SK-N-SH (cell line): ENCODE measurements at regions not wholly inside any gene's neighbourhood (a gene's known extent, or its start where the extent isn't known, plus 50 kb on each side); places are given as distances from the start of the nearest gene placed in this dataset.

Experiments used
- CTCF ChIA-PET: fragments of 300-600, 350-600 bp; formaldehyde crosslinking; extraction: SDS; loops from one replicate; lab custom pipeline; 2021; lab: Yijun Ruan, JAX
- POLR2A ChIA-PET: fragments of 350-600 bp; sonication (Branson Sonifier 250); formaldehyde crosslinking; extraction: SDS; loops from one replicate; lab custom pipeline; 2020; ENCODE audit warnings: antibody characterized with exemption, inconsistent platforms; lab: Yijun Ruan, JAX
- DNase-seq: peaks from one replicate; pipeline ENCODE4 v3.0.0; 2012
- H2AFZ ChIP-seq: fragments of 200-600 bp; sonication (generic); 2 replicates; pipeline ENCODE4 v1.8.1; 2016; ENCODE audit warnings: antibody characterized with exemption, mild to moderate bottlenecking, low read depth
- H3F3A ChIP-seq: fragments of 200-600 bp; sonication (generic); replicated peaks from 2 replicates; pipeline ENCODE3; 2016; ENCODE audit warnings: antibody characterized with exemption, mild to moderate bottlenecking; ENCODE audit not compliant: insufficient read depth
- H3K27ac ChIP-seq, 2 experiments: fragments of 200-500 bp in 1 of 2; fragments of 200-600 bp in 1 of 2; sonication (Bioruptor generic) in 1 of 2; sonication (generic), shearing (Covaris generic) in 1 of 2; 2 replicates each; pipeline versions ENCODE4 v1.5.1 to v1.6.1; 2014 to 2016; ENCODE audit warnings: low read depth in 2 of 2, inconsistent platforms in 1 of 2, low read length in 1 of 2, mild to moderate bottlenecking in 1 of 2, mixed read lengths in 1 of 2
- H3K27me3 ChIP-seq: fragments of 200-600 bp; sonication (generic), shearing (Covaris generic); 2 replicates; pipeline ENCODE4 v1.6.1; 2016; ENCODE audit warnings: mixed run types; ENCODE audit not compliant: insufficient read depth
- H3K36me3 ChIP-seq, 2 experiments: fragments of 200-500 bp in 1 of 2; fragments of 200-600 bp in 1 of 2; sonication (Bioruptor generic) in 1 of 2; sonication (generic) in 1 of 2; replicated peaks in 1 of 2; 2 replicates each; pipeline versions ENCODE3 to v1.5.1; 2014 to 2016; ENCODE audit warnings: low read length in 1 of 2, mild to moderate bottlenecking in 1 of 2; ENCODE audit not compliant: insufficient read depth in 2 of 2, control insufficient read depth in 1 of 2
- H3K4me1 ChIP-seq, 2 experiments: fragments of 200-500 bp in 1 of 2; fragments of 200-600 bp in 1 of 2; sonication (Bioruptor generic) in 1 of 2; sonication (generic), shearing (Covaris generic) in 1 of 2; 2 replicates each; pipeline versions ENCODE4 v1.5.1 to v1.6.1; 2014 to 2016; ENCODE audit warnings: low read depth in 1 of 2, low read length in 1 of 2, mixed run types in 1 of 2; ENCODE audit not compliant: insufficient read depth in 2 of 2, control insufficient read depth in 1 of 2
- H3K4me2 ChIP-seq: fragments of 200-600 bp; sonication (generic), shearing (Covaris generic); 2 replicates; pipeline ENCODE4 v1.6.1; 2017; ENCODE audit warnings: mixed run types
- H3K4me3 ChIP-seq, 2 experiments: fragments of 200-500 bp in 1 of 2; fragments of 200-600 bp in 1 of 2; sonication (Bioruptor generic) in 1 of 2; sonication (generic), shearing (Covaris generic) in 1 of 2; 2 replicates each; pipeline versions ENCODE4 v1.5.1 to v1.8.1; 2014 to 2016; ENCODE audit warnings: low read depth in 2 of 2, inconsistent platforms in 1 of 2, low read length in 1 of 2, mild to moderate bottlenecking in 1 of 2, mixed read lengths in 1 of 2, moderate library complexity in 1 of 2
- H3K79me2 ChIP-seq: fragments of 200-600 bp; sonication (generic); 2 replicates; pipeline ENCODE4 v1.8.1; 2017; ENCODE audit warnings: mild to moderate bottlenecking; ENCODE audit not compliant: insufficient read depth
- H3K9ac ChIP-seq: fragments of 200-600 bp; sonication (generic); 2 replicates; pipeline ENCODE4 v1.6.1; 2017; ENCODE audit warnings: mixed run types
- H3K9me2 ChIP-seq: fragments of 200-600 bp; sonication (generic); 2 replicates; pipeline ENCODE4 v1.6.1; 2017; ENCODE audit warnings: mixed run types
- H3K9me3 ChIP-seq: fragments of 200-600 bp; sonication (generic); 2 replicates; pipeline ENCODE4 v1.6.1; 2017; ENCODE audit warnings: mixed run types, mild to moderate bottlenecking, moderate library complexity
- H4K20me1 ChIP-seq: fragments of 200-600 bp; sonication (generic); 2 replicates; pipeline ENCODE4 v1.6.1; 2017; ENCODE audit warnings: mild to moderate bottlenecking, mixed run types; ENCODE audit not compliant: insufficient read depth
- CHD2 ChIP-seq: fragments of 150-350 bp; IDR thresholded peaks from 2 replicates; pipeline ENCODE4 v1.6.1; 2018; ENCODE audit warnings: low read length; ENCODE audit not compliant: partially characterized antibody
- EP300 ChIP-seq, 2 experiments: IDR thresholded peaks; 2 replicates each; pipeline versions ENCODE4 v1.4.0 to v1.6.1; 2012; ENCODE audit warnings: borderline replicate concordance in 1 of 2, low read depth in 1 of 2, low read length in 1 of 2
- FOXJ3 ChIP-seq: sonication (generic); formaldehyde crosslinking; IDR thresholded peaks from 2 replicates; pipeline ENCODE4 v1.5.1; 2020; ENCODE audit warnings: mild to moderate bottlenecking, missing genetic modification reagents
- GATA2 ChIP-seq: sonication (generic); formaldehyde crosslinking; IDR thresholded peaks from 2 replicates; pipeline ENCODE4 v1.5.0; 2020; ENCODE audit warnings: mild to moderate bottlenecking, missing genetic modification reagents
- JUND ChIP-seq: IDR thresholded peaks from 2 replicates; pipeline ENCODE4 v1.4.0; 2012
- MAX ChIP-seq: IDR thresholded peaks from 2 replicates; pipeline ENCODE4 v1.4.0; 2012; ENCODE audit warnings: low read depth
- MXI1 ChIP-seq: IDR thresholded peaks from 2 replicates; pipeline ENCODE4 v1.6.1; 2012; ENCODE audit warnings: mild to moderate bottlenecking, low read depth, low read length, improper control_type of control experiment
- NFIC ChIP-seq: IDR thresholded peaks from 2 replicates; pipeline ENCODE4 v1.4.0; 2012; ENCODE audit warnings: borderline replicate concordance
- PBX3 ChIP-seq: IDR thresholded peaks from 2 replicates; pipeline ENCODE4; 2012
- POLR2AphosphoS5 ChIP-seq: IDR thresholded peaks from 2 replicates; pipeline ENCODE4 v1.6.1; 2012; ENCODE audit warnings: low read depth, low read length
- RAD21 ChIP-seq: IDR thresholded peaks from 2 replicates; pipeline ENCODE4 v1.6.1; 2012; ENCODE audit warnings: mild to moderate bottlenecking, low read length
- RFX5 ChIP-seq: IDR thresholded peaks from 2 replicates; pipeline ENCODE4 v1.6.1; 2012; ENCODE audit warnings: mild to moderate bottlenecking, improper control_type of control experiment, low read length
- RXRA ChIP-seq: IDR thresholded peaks from 2 replicates; pipeline ENCODE4 v1.4.0; 2012; ENCODE audit warnings: low read depth, mild to moderate bottlenecking, borderline replicate concordance
- SIN3A ChIP-seq: IDR thresholded peaks from 2 replicates; pipeline ENCODE4 v1.6.1; 2012; ENCODE audit warnings: low read depth, mild to moderate bottlenecking, low read length, moderate library complexity, borderline replicate concordance
- TAF1 ChIP-seq: IDR thresholded peaks from 2 replicates; pipeline ENCODE4 v1.6.1; 2012; ENCODE audit warnings: low read depth, mild to moderate bottlenecking, low read length, moderate library complexity, borderline replicate concordance
- TCF12 ChIP-seq: IDR thresholded peaks from 2 replicates; pipeline ENCODE4 v1.4.0; 2012
- USF1 ChIP-seq: IDR thresholded peaks from 2 replicates; pipeline ENCODE4 v1.4.0; 2012; ENCODE audit warnings: low read depth, borderline replicate concordance
- USF2 ChIP-seq: fragments of 150-350 bp; IDR thresholded peaks from 2 replicates; pipeline ENCODE4 v1.6.1; 2017; ENCODE audit warnings: antibody characterized with exemption, low read length, low read depth, borderline replicate concordance
- YY1 ChIP-seq: IDR thresholded peaks from 2 replicates; pipeline ENCODE4 v1.4.0; 2012; ENCODE audit warnings: low read depth, mild to moderate bottlenecking
- ZBTB33 ChIP-seq: IDR thresholded peaks from 2 replicates; pipeline ENCODE4 v1.4.0; 2012; ENCODE audit warnings: low read depth, borderline replicate concordance
- WGBS: methylation state at CpG from one replicate; pipeline ENCODE4 v1.1.6; 2017; ENCODE audit warnings: low lambda C conversion rate; 5-methylcytosine and 5-hydroxymethylcytosine counted together

GRCh38 chr20:51869002-51869401, 66.7 kb upstream of the SALL4 start:
- no peak overlapping the region for H3K4me2 ChIP-seq
- H3K4me1 ChIP-seq = no peaks in the 10 kb centered on the region
- H3K9ac ChIP-seq = no peak overlapping the region
- no peak for DNase-seq
- TF ChIP-seq PBX3 (no peak), ZBTB33 (no peak), POLR2AphosphoS5 (no peak), USF1 (no peak), TCF12 (no peak), MXI1 (no peak), YY1 (no peak), SIN3A (no peak), MAX (no peak), RAD21 (no peak), FOXJ3 (CRISPR knock-in tag) (no peak), NFIC (no peak), GATA2 (CRISPR knock-in tag) (no peak), CHD2 (no peak), JUND (no peak)
- H3K27me3 ChIP-seq = no peaks in the 10 kb centered on the region
- H2AFZ ChIP-seq = no peak overlapping the region
- 70% methylated on average over 3 of the region's 3 CpGs for WGBS
- H3K9me3 ChIP-seq = no peaks in the 10 kb centered on the region
- no peak overlapping the region for H3K27ac ChIP-seq
- no peak overlapping the region for H3K4me3 ChIP-seq
- H3K36me3 ChIP-seq = no peaks in the 10 kb centered on the region
- H3F3A ChIP-seq = no peaks in the 10 kb centered on the region
- ChIA-PET CTCF (interaction anchor here (0.6 kb wide), 1 partner anchor 238 kb away, joined by 3 read pairs; no protein-coding TSS in a partner anchor), POLR2A (no interaction called here)
- no peaks in the 10 kb centered on the region for H3K79me2 ChIP-seq
- H3K9me2 ChIP-seq = no peaks in the 10 kb centered on the region
- no peaks in the 10 kb centered on the region for H4K20me1 ChIP-seq

- POLR2A ChIA-PET = no interaction called here
- CTCF ChIA-PET = no interaction called here
Observed at GRCh38 chr20:51867251-51867650, 64.9 kb upstream of the SALL4 start.

More at GRCh38 chr20:51867251-51867650, 64.9 kb upstream of the SALL4 start:
- no peak for DNase-seq
- no peak overlapping the region for H3K4me2 ChIP-seq
- H2AFZ ChIP-seq = no peak overlapping the region
- no peak overlapping the region for H3K4me3 ChIP-seq
- H3F3A ChIP-seq = no peaks in the 10 kb centered on the region
- 75% methylated on average over 3 of the region's 3 CpGs for WGBS
- no peaks in the 10 kb centered on the region for H3K36me3 ChIP-seq
- no peaks in the 10 kb centered on the region for H3K9me2 ChIP-seq
- H3K27me3 ChIP-seq = no peaks in the 10 kb centered on the region
- H3K27ac ChIP-seq = no peak overlapping the region
- no peaks in the 10 kb centered on the region for H4K20me1 ChIP-seq
- TF ChIP-seq GATA2 (CRISPR knock-in tag) (no peak), USF2 (no peak), POLR2AphosphoS5 (no peak), ZBTB33 (no peak), MXI1 (no peak), RFX5 (no peak), EP300 (IDR thresholded peaks at IDR 0.05; ENCODE audit: borderline replicate concordance in 1 of 2, low read depth in 1 of 2, low read length in 1 of 2) (no peak), RXRA (no peak), TCF12 (no peak), USF1 (no peak), YY1 (no peak), TAF1 (no peak), FOXJ3 (CRISPR knock-in tag) (no peak), SIN3A (no peak)
- H3K9ac ChIP-seq = no peak overlapping the region
- no peaks in the 10 kb centered on the region for H3K79me2 ChIP-seq
- no peaks in the 10 kb centered on the region for H3K4me1 ChIP-seq
- H3K9me3 ChIP-seq = no peaks in the 10 kb centered on the region
